H1 (cell line): ENCODE measurements at regions not wholly inside any gene's neighbourhood (a gene's known extent, or its start where the extent isn't known, plus 50 kb on each side); places are given as distances from the start of the nearest gene placed in this dataset.

ENCODE experiments used
- EGR1 ChIP-seq: IDR thresholded peaks from 2 replicates; pipeline ENCODE4 v1.6.1; 2011; ENCODE audit warnings: low read depth, low read length, borderline replicate concordance
- GTF2F1 ChIP-seq: IDR thresholded peaks from 2 replicates; pipeline ENCODE4 v1.6.1; 2012; ENCODE audit warnings: low read depth, low read length, improper control_type of control experiment, borderline replicate concordance
- JUN ChIP-seq: IDR thresholded peaks from 2 replicates; pipeline ENCODE4 v1.6.1; 2011; ENCODE audit warnings: low read depth, mild to moderate bottlenecking, improper control_type of control experiment, low read length
- SIX5 ChIP-seq: IDR thresholded peaks from 2 replicates; pipeline ENCODE4 v1.6.1; 2011; ENCODE audit warnings: mild to moderate bottlenecking, low read depth, low read length
- TBP ChIP-seq: IDR thresholded peaks from 2 replicates; pipeline ENCODE4 v1.6.1; 2011; ENCODE audit warnings: low read depth, low read length, improper control_type of control experiment

DNA sequence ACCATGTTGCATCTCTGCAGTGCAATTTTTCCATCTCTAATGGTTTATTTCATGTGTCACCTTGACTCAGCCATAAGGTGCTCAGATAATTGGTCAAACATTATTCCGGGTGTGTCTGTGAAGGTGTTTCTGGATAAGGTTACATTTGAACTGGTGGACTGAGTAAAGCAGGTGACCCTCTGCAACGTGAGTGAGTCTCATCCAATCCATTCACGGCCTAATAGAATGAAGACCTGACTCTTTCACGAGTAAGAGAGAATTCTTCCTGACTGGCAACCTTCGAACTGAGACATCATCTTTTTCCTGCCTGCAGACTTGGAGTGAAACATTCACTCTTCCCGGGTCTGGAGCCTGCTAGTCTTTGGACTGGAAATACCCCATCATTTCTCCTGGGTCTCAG lies 77.1 kb upstream of the SLC22A23 start (continued):
- TF ChIP-seq JUN (no peak), GTF2F1 (no peak), SIX5 (no peak), EGR1 (no peak), TBP (no peak)
